H1 (cell line): ENCODE measurements at regions not wholly inside any gene's neighbourhood (a gene's known extent, or its start where the extent isn't known, plus 50 kb on each side); places are given as distances from the start of the nearest gene placed in this dataset.

ENCODE experiments used
- CTCF ChIA-PET: fragments of 300-600 bp; sonication (Branson Sonifier 250); formaldehyde crosslinking; loops from one replicate; lab custom pipeline; 2021; ENCODE audit not compliant: partially characterized antibody; lab: Charles Lee
- POLR2A ChIA-PET: fragments of 300-600 bp; sonication (Branson Sonifier 250); formaldehyde crosslinking; loops from one replicate; lab custom pipeline; 2021; ENCODE audit warnings: inconsistent platforms; ENCODE audit not compliant: partially characterized antibody; lab: Charles Lee
- DNase-seq, 2 experiments: peaks; one replicate each; pipeline versions ENCODE4 v3.0.0 to v3.0.0-alpha.2; 2010 to 2022; ENCODE audit warnings: low spot score in 2 of 2, low read depth in 1 of 2, mixed read lengths in 1 of 2
- FAIRE-seq: peaks from 2 replicates; lab custom pipeline; 2011; peaks lifted over from hg19 to GRCh38; lab: Jason Lieb, UNC
- H2AFZ ChIP-seq: 2 replicates; pipeline ENCODE4 v1.8.1; 2012; ENCODE audit warnings: low read length, inconsistent platforms
- H2AK5ac ChIP-seq: 2 replicates; pipeline ENCODE4 v1.6.1; 2013; ENCODE audit warnings: low read depth, low read length
- H2BK120ac ChIP-seq: replicated peaks from 2 replicates; pipeline ENCODE3; 2013; ENCODE audit warnings: low read depth, low read length, inconsistent platforms
- H2BK12ac ChIP-seq: 2 replicates; pipeline ENCODE4 v1.6.1; 2013; ENCODE audit warnings: low read depth, low read length
- H2BK15ac ChIP-seq: 2 replicates; pipeline ENCODE4 v1.6.1; 2013; ENCODE audit warnings: low read length
- H2BK20ac ChIP-seq: 2 replicates; pipeline ENCODE4 v1.6.1; 2013; ENCODE audit warnings: low read length
- H2BK5ac ChIP-seq: 2 replicates; pipeline ENCODE4 v1.6.1; 2013; ENCODE audit warnings: low read depth, low read length
- H3K14ac ChIP-seq: 2 replicates; pipeline ENCODE4 v1.6.1; 2013; ENCODE audit warnings: inconsistent platforms; ENCODE audit not compliant: insufficient read length
- H3K18ac ChIP-seq: 2 replicates; pipeline ENCODE4 v1.6.1; 2013; ENCODE audit warnings: low read length; ENCODE audit errors: extremely low read depth
- H3K23ac ChIP-seq: 2 replicates; pipeline ENCODE4 v1.6.1; 2013; ENCODE audit warnings: inconsistent platforms; ENCODE audit not compliant: insufficient read length
- H3K23me2 ChIP-seq: 2 replicates; pipeline ENCODE4 v1.6.1; 2013; ENCODE audit warnings: low read depth, low read length
- H3K27ac ChIP-seq: 2 replicates; pipeline ENCODE4 v1.6.1; 2011; ENCODE audit warnings: low read depth, low read length, inconsistent platforms
- H3K27me3 ChIP-seq, 4 experiments: replicated peaks in 1 of 4; 1 replicate in 1 of 4; 2 replicates in 3 of 4; pipeline versions ENCODE4 v1.6.1 to v1.8.1; 2011 to 2013; ENCODE audit warnings: low read length in 3 of 4, mild to moderate bottlenecking in 3 of 4, inconsistent platforms in 2 of 4, mixed read lengths in 2 of 4, moderate library complexity in 1 of 4; ENCODE audit not compliant: control insufficient read depth in 3 of 4, insufficient read depth in 3 of 4; ENCODE audit errors: extremely low read depth in 1 of 4
- H3K36me3 ChIP-seq, 4 experiments: 2 replicates each; pipeline versions ENCODE4 v1.6.1 to v1.8.1; 2011 to 2013; ENCODE audit warnings: mild to moderate bottlenecking in 4 of 4, low read length in 3 of 4, moderate library complexity in 2 of 4, control low read depth in 1 of 4, inconsistent platforms in 1 of 4; ENCODE audit not compliant: insufficient read depth in 4 of 4, control insufficient read depth in 2 of 4
- H3K4ac ChIP-seq: replicated peaks from 2 replicates; pipeline ENCODE3; 2013; ENCODE audit warnings: low read length, low read depth, mixed read lengths, inconsistent platforms; ENCODE audit not compliant: insufficient read length
- H3K4me1 ChIP-seq, 4 experiments: replicated peaks in 1 of 4; 1 replicate in 1 of 4; 2 replicates in 3 of 4; pipeline versions ENCODE4 v1.6.1 to v1.8.1; 2011 to 2013; ENCODE audit warnings: low read length in 3 of 4, inconsistent platforms in 2 of 4, mixed read lengths in 1 of 4; ENCODE audit not compliant: insufficient read depth in 4 of 4, control insufficient read depth in 3 of 4
- H3K4me2 ChIP-seq, 2 experiments: 2 replicates each; pipeline versions ENCODE4 v1.6.1 to v1.8.1; 2011 to 2013; ENCODE audit warnings: low read depth in 2 of 2, low read length in 2 of 2, control low read depth in 1 of 2, inconsistent platforms in 1 of 2, mild to moderate bottlenecking in 1 of 2; ENCODE audit not compliant: insufficient read depth in 1 of 2
- H3K4me3 ChIP-seq, 4 experiments: fragments of 200-600, 300-600 bp in 1 of 4; sonication (generic), shearing (Covaris generic), sonication (Bioruptor Twin) in 1 of 4; 2 replicates each; pipeline versions ENCODE4 v1.5.1 to v1.8.1; 2011 to 2016; ENCODE audit warnings: low read length in 4 of 4, low read depth in 3 of 4, control low read depth in 2 of 4, inconsistent platforms in 2 of 4, mild to moderate bottlenecking in 2 of 4, mixed read lengths in 1 of 4, moderate library complexity in 1 of 4; ENCODE audit not compliant: insufficient read depth in 2 of 4; ENCODE audit errors: extremely low read depth in 1 of 4
- H3K56ac ChIP-seq: replicated peaks from 2 replicates; pipeline ENCODE3; 2013; ENCODE audit warnings: low read depth, mild to moderate bottlenecking, mixed read lengths, low read length, inconsistent platforms; ENCODE audit not compliant: insufficient read length
- H3K79me1 ChIP-seq: 2 replicates; pipeline ENCODE4 v1.6.1; 2013; ENCODE audit warnings: low read depth, low read length, control low read depth
- H3K79me2 ChIP-seq, 2 experiments: 2 replicates each; pipeline versions ENCODE4 v1.6.1 to v1.8.1; 2012 to 2013; ENCODE audit warnings: low read length in 2 of 2, mild to moderate bottlenecking in 2 of 2, inconsistent platforms in 1 of 2; ENCODE audit not compliant: insufficient read depth in 2 of 2, control insufficient read depth in 1 of 2
- H3K9ac ChIP-seq, 4 experiments: replicated peaks in 1 of 4; 1 replicate in 1 of 4; 2 replicates in 3 of 4; pipeline versions ENCODE4 v1.6.1 to v1.8.1; 2011 to 2013; ENCODE audit warnings: low read depth in 3 of 4, low read length in 3 of 4, control low read depth in 2 of 4, mild to moderate bottlenecking in 2 of 4, moderate library complexity in 2 of 4, inconsistent platforms in 1 of 4; ENCODE audit errors: extremely low read depth in 1 of 4
- H3K9me3 ChIP-seq, 2 experiments: 2 replicates each; pipeline versions ENCODE4 v1.6.1 to v1.8.1; 2012 to 2013; ENCODE audit warnings: mild to moderate bottlenecking in 2 of 2, moderate library complexity in 2 of 2, control low read depth in 1 of 2, inconsistent platforms in 1 of 2, low read depth in 1 of 2, low read length in 1 of 2, mixed read lengths in 1 of 2; ENCODE audit not compliant: insufficient read depth in 2 of 2
- H4K20me1 ChIP-seq, 2 experiments: replicated peaks in 1 of 2; 2 replicates each; pipeline versions ENCODE3 to v1.8.1; 2011 to 2013; ENCODE audit warnings: inconsistent platforms in 2 of 2, low read length in 2 of 2, mild to moderate bottlenecking in 1 of 2; ENCODE audit not compliant: insufficient read depth in 2 of 2, control insufficient read depth in 1 of 2
- H4K5ac ChIP-seq: 2 replicates; pipeline ENCODE4 v1.6.1; 2013; ENCODE audit warnings: low read length, low read depth, mixed read lengths, inconsistent platforms; ENCODE audit not compliant: insufficient read length
- H4K8ac ChIP-seq: 2 replicates; pipeline ENCODE4 v1.8.0; 2013; ENCODE audit warnings: mild to moderate bottlenecking, moderate library complexity, low read length, inconsistent platforms; ENCODE audit not compliant: insufficient read depth; ENCODE audit errors: extremely low read depth
- H4K91ac ChIP-seq: replicated peaks from 2 replicates; pipeline ENCODE3; 2013; ENCODE audit warnings: low read length, mixed read lengths, inconsistent platforms; ENCODE audit not compliant: insufficient read length
- BRCA1 ChIP-seq: IDR thresholded peaks from 2 replicates; pipeline ENCODE4 v1.6.1; 2012; ENCODE audit warnings: low read depth, low read length, improper control_type of control experiment
- KDM5A ChIP-seq: fragments of 200-600 bp; IDR thresholded peaks from 2 replicates; pipeline ENCODE4 v1.7.1; 2012; ENCODE audit warnings: mild to moderate bottlenecking, low read length, inconsistent platforms, mixed read lengths
- SRF ChIP-seq: IDR thresholded peaks from 2 replicates; pipeline ENCODE4 v1.6.1; 2011; ENCODE audit warnings: mild to moderate bottlenecking, low read depth, low read length, moderate library complexity
- WGBS, 2 experiments: shearing (Covaris generic) in 1 of 2; methylation state at CpG; one replicate each; pipeline versions ENCODE4 v1.1.6 to v1.1.7; 2013 to 2015; ENCODE audit warnings: low lambda C conversion rate in 2 of 2, mixed read lengths in 2 of 2, inconsistent platforms in 1 of 2, low coverage in 1 of 2, missing lambda C conversion rate in 1 of 2; ENCODE audit not compliant: insufficient replicate concordance in 2 of 2, insufficient coverage in 1 of 2, insufficient read length in 1 of 2; ENCODE audit errors: extremely low coverage in 1 of 2, missing lambda C conversion rate in 1 of 2; 5-methylcytosine and 5-hydroxymethylcytosine counted together
- TF ChIP-seq, protein P1 (sequence below): IDR thresholded peaks from 2 replicates; pipeline ENCODE4 v1.6.1; 2011; ENCODE audit warnings: low read length, improper control_type of control experiment

DNA sequence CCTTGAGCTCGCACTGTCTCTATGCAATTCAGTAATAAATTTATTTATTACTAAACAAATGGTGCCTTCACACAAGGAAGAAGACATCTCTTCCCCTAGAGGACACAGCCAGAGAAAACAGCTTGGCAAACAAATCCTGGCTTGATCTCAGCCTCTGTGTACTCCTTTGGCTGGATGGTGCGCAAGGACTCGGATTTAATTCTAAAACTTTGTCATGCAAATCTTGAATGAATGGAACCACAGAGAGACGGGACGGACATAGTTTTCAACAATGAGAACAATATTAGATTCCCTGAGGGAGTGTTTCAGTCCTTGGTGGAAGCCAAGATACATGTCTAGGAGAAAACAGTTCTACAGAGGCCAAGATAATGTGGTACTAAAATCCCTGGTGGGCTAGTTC, 349.5 kb downstream of the NPIPA8 start:
- H2BK12ac ChIP-seq, result no peak overlapping the region
- H3K56ac ChIP-seq, result no peak overlapping the region
- TF ChIP-seq BRCA1, result no peak
- no peak for TF ChIP-seq KDM5A
- TF ChIP-seq, protein P1, sequence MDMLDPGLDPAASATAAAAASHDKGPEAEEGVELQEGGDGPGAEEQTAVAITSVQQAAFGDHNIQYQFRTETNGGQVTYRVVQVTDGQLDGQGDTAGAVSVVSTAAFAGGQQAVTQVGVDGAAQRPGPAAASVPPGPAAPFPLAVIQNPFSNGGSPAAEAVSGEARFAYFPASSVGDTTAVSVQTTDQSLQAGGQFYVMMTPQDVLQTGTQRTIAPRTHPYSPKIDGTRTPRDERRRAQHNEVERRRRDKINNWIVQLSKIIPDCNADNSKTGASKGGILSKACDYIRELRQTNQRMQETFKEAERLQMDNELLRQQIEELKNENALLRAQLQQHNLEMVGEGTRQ, result no peak
- no peak for TF ChIP-seq SRF
- no peak for DNase-seq
- H4K91ac ChIP-seq, result no peak overlapping the region
- no peak overlapping the region for H3K27ac ChIP-seq
- no peaks in the 10 kb centered on the region for H3K79me1 ChIP-seq
- no peak overlapping the region for H2AK5ac ChIP-seq
- H3K4me2 ChIP-seq, result no peak overlapping the region
- H3K9ac ChIP-seq, result no peak overlapping the region
- H4K20me1 ChIP-seq, result no peaks in the 10 kb centered on the region
- POLR2A ChIA-PET, result no interaction called here
- no peak overlapping the region for H2AFZ ChIP-seq
- CTCF ChIA-PET, result interaction anchor here (0.9 to 1.7 kb wide), 4 partner anchors 16 to 430 kb away, joined by 3 to 6 read pairs (median 4); no protein-coding TSS in a partner anchor
- no peak overlapping the region for H2BK15ac ChIP-seq
- no peaks in the 10 kb centered on the region for H3K27me3 ChIP-seq
- H4K5ac ChIP-seq, result no peak overlapping the region
- H2BK120ac ChIP-seq, result no peak overlapping the region
- H3K14ac ChIP-seq, result no peak overlapping the region
- H2BK20ac ChIP-seq, result no peak overlapping the region
- 77% methylated on average over 5 of the region's 5 CpGs; no CpG with 5 or more reads in 1 of the 2 experiments for WGBS, 2 experiments
- no peak overlapping the region for H2BK5ac ChIP-seq
- no peak overlapping the region for H3K23ac ChIP-seq
- no peaks in the 10 kb centered on the region; the same call in 1 of the 2 replicates for H3K23me2 ChIP-seq
- no peaks in the 10 kb centered on the region for H3K9me3 ChIP-seq
- no peaks in the 10 kb centered on the region for H3K36me3 ChIP-seq
- H3K18ac ChIP-seq, result no peak overlapping the region
- H3K4me3 ChIP-seq, result no peak overlapping the region
- H3K79me2 ChIP-seq, result no peaks in the 10 kb centered on the region
- H3K4me1 ChIP-seq, result peaks cover 0 to 4% (median 1%) of the 10 kb centered on the region in 4 experiments; a peak in 2 of 7 replicates
- no peak overlapping the region for H4K8ac ChIP-seq
- no peak overlapping the region for H3K4ac ChIP-seq
- FAIRE-seq, result no peak
